SK-N-SH (cell line): ENCODE measurements at regions not wholly inside any gene's neighbourhood (a gene's known extent, or its start where the extent isn't known, plus 50 kb on each side); places are given as distances from the start of the nearest gene placed in this dataset.

Source experiments
- CTCF ChIA-PET: fragments of 300-600, 350-600 bp; formaldehyde crosslinking; extraction: SDS; loops from one replicate; lab custom pipeline; 2021; lab: Yijun Ruan, JAX
- POLR2A ChIA-PET: fragments of 350-600 bp; sonication (Branson Sonifier 250); formaldehyde crosslinking; extraction: SDS; loops from one replicate; lab custom pipeline; 2020; ENCODE audit warnings: antibody characterized with exemption, inconsistent platforms; lab: Yijun Ruan, JAX
- DNase-seq: peaks from one replicate; pipeline ENCODE4 v3.0.0; 2012
- H2AFZ ChIP-seq: fragments of 200-600 bp; sonication (generic); 2 replicates; pipeline ENCODE4 v1.8.1; 2016; ENCODE audit warnings: antibody characterized with exemption, mild to moderate bottlenecking, low read depth
- H3F3A ChIP-seq: fragments of 200-600 bp; sonication (generic); replicated peaks from 2 replicates; pipeline ENCODE3; 2016; ENCODE audit warnings: antibody characterized with exemption, mild to moderate bottlenecking; ENCODE audit not compliant: insufficient read depth
- H3K27ac ChIP-seq, 2 experiments: fragments of 200-500 bp in 1 of 2; fragments of 200-600 bp in 1 of 2; sonication (Bioruptor generic) in 1 of 2; sonication (generic), shearing (Covaris generic) in 1 of 2; 2 replicates each; pipeline versions ENCODE4 v1.5.1 to v1.6.1; 2014 to 2016; ENCODE audit warnings: low read depth in 2 of 2, inconsistent platforms in 1 of 2, low read length in 1 of 2, mild to moderate bottlenecking in 1 of 2, mixed read lengths in 1 of 2
- H3K27me3 ChIP-seq: fragments of 200-600 bp; sonication (generic), shearing (Covaris generic); 2 replicates; pipeline ENCODE4 v1.6.1; 2016; ENCODE audit warnings: mixed run types; ENCODE audit not compliant: insufficient read depth
- H3K36me3 ChIP-seq, 2 experiments: fragments of 200-500 bp in 1 of 2; fragments of 200-600 bp in 1 of 2; sonication (Bioruptor generic) in 1 of 2; sonication (generic) in 1 of 2; replicated peaks in 1 of 2; 2 replicates each; pipeline versions ENCODE3 to v1.5.1; 2014 to 2016; ENCODE audit warnings: low read length in 1 of 2, mild to moderate bottlenecking in 1 of 2; ENCODE audit not compliant: insufficient read depth in 2 of 2, control insufficient read depth in 1 of 2
- H3K4me1 ChIP-seq, 2 experiments: fragments of 200-500 bp in 1 of 2; fragments of 200-600 bp in 1 of 2; sonication (Bioruptor generic) in 1 of 2; sonication (generic), shearing (Covaris generic) in 1 of 2; 2 replicates each; pipeline versions ENCODE4 v1.5.1 to v1.6.1; 2014 to 2016; ENCODE audit warnings: low read depth in 1 of 2, low read length in 1 of 2, mixed run types in 1 of 2; ENCODE audit not compliant: insufficient read depth in 2 of 2, control insufficient read depth in 1 of 2
- H3K4me2 ChIP-seq: fragments of 200-600 bp; sonication (generic), shearing (Covaris generic); 2 replicates; pipeline ENCODE4 v1.6.1; 2017; ENCODE audit warnings: mixed run types
- H3K4me3 ChIP-seq, 2 experiments: fragments of 200-500 bp in 1 of 2; fragments of 200-600 bp in 1 of 2; sonication (Bioruptor generic) in 1 of 2; sonication (generic), shearing (Covaris generic) in 1 of 2; 2 replicates each; pipeline versions ENCODE4 v1.5.1 to v1.8.1; 2014 to 2016; ENCODE audit warnings: low read depth in 2 of 2, inconsistent platforms in 1 of 2, low read length in 1 of 2, mild to moderate bottlenecking in 1 of 2, mixed read lengths in 1 of 2, moderate library complexity in 1 of 2
- H3K79me2 ChIP-seq: fragments of 200-600 bp; sonication (generic); 2 replicates; pipeline ENCODE4 v1.8.1; 2017; ENCODE audit warnings: mild to moderate bottlenecking; ENCODE audit not compliant: insufficient read depth
- H3K9ac ChIP-seq: fragments of 200-600 bp; sonication (generic); 2 replicates; pipeline ENCODE4 v1.6.1; 2017; ENCODE audit warnings: mixed run types
- H3K9me2 ChIP-seq: fragments of 200-600 bp; sonication (generic); 2 replicates; pipeline ENCODE4 v1.6.1; 2017; ENCODE audit warnings: mixed run types
- H3K9me3 ChIP-seq: fragments of 200-600 bp; sonication (generic); 2 replicates; pipeline ENCODE4 v1.6.1; 2017; ENCODE audit warnings: mixed run types, mild to moderate bottlenecking, moderate library complexity
- H4K20me1 ChIP-seq: fragments of 200-600 bp; sonication (generic); 2 replicates; pipeline ENCODE4 v1.6.1; 2017; ENCODE audit warnings: mild to moderate bottlenecking, mixed run types; ENCODE audit not compliant: insufficient read depth
- EP300 ChIP-seq, 2 experiments: IDR thresholded peaks; 2 replicates each; pipeline versions ENCODE4 v1.4.0 to v1.6.1; 2012; ENCODE audit warnings: borderline replicate concordance in 1 of 2, low read depth in 1 of 2, low read length in 1 of 2
- EZH2phosphoT487 ChIP-seq: fragments of 200-600 bp; sonication (generic); IDR thresholded peaks from 2 replicates; pipeline ENCODE4 v1.6.1; 2017; ENCODE audit warnings: low read depth, mixed run types, mild to moderate bottlenecking, antibody characterized with exemption, moderate library complexity, borderline replicate concordance
- FOSL2 ChIP-seq: IDR thresholded peaks from 2 replicates; pipeline ENCODE4 v1.4.0; 2012; ENCODE audit warnings: low read depth, mild to moderate bottlenecking, moderate library complexity, borderline replicate concordance
- FOXJ3 ChIP-seq: sonication (generic); formaldehyde crosslinking; IDR thresholded peaks from 2 replicates; pipeline ENCODE4 v1.5.1; 2020; ENCODE audit warnings: mild to moderate bottlenecking, missing genetic modification reagents
- FOXM1 ChIP-seq: IDR thresholded peaks from 2 replicates; pipeline ENCODE4 v1.4.0; 2012; ENCODE audit warnings: low read depth, mild to moderate bottlenecking
- GATA2 ChIP-seq: sonication (generic); formaldehyde crosslinking; IDR thresholded peaks from 2 replicates; pipeline ENCODE4 v1.5.0; 2020; ENCODE audit warnings: mild to moderate bottlenecking, missing genetic modification reagents
- JUND ChIP-seq: IDR thresholded peaks from 2 replicates; pipeline ENCODE4 v1.4.0; 2012
- MEF2A ChIP-seq: IDR thresholded peaks from 2 replicates; pipeline ENCODE4 v1.4.0; 2012; ENCODE audit warnings: low read depth, borderline replicate concordance
- MXI1 ChIP-seq: IDR thresholded peaks from 2 replicates; pipeline ENCODE4 v1.6.1; 2012; ENCODE audit warnings: mild to moderate bottlenecking, low read depth, low read length, improper control_type of control experiment
- NRF1 ChIP-seq: IDR thresholded peaks from 2 replicates; pipeline ENCODE4 v1.6.1; 2012; ENCODE audit warnings: low read depth, mild to moderate bottlenecking, low read length
- RAD21 ChIP-seq: IDR thresholded peaks from 2 replicates; pipeline ENCODE4 v1.6.1; 2012; ENCODE audit warnings: mild to moderate bottlenecking, low read length
- RCOR1 ChIP-seq: fragments of 150-350 bp; IDR thresholded peaks from 2 replicates; pipeline ENCODE4 v1.6.1; 2017; ENCODE audit warnings: antibody characterized with exemption, low read length
- REST ChIP-seq: IDR thresholded peaks from 2 replicates; pipeline ENCODE4 v1.6.1; 2012; ENCODE audit warnings: mild to moderate bottlenecking, low read depth, low read length, moderate library complexity
- RFX5 ChIP-seq: IDR thresholded peaks from 2 replicates; pipeline ENCODE4 v1.6.1; 2012; ENCODE audit warnings: mild to moderate bottlenecking, improper control_type of control experiment, low read length
- SIN3A ChIP-seq: IDR thresholded peaks from 2 replicates; pipeline ENCODE4 v1.6.1; 2012; ENCODE audit warnings: low read depth, mild to moderate bottlenecking, low read length, moderate library complexity, borderline replicate concordance
- SMC3 ChIP-seq: IDR thresholded peaks from 2 replicates; pipeline ENCODE4 v1.6.1; 2012; ENCODE audit warnings: low read depth, low read length, improper control_type of control experiment
- YY1 ChIP-seq: IDR thresholded peaks from 2 replicates; pipeline ENCODE4 v1.4.0; 2012; ENCODE audit warnings: low read depth, mild to moderate bottlenecking
- WGBS: methylation state at CpG from one replicate; pipeline ENCODE4 v1.1.6; 2017; ENCODE audit warnings: low lambda C conversion rate; 5-methylcytosine and 5-hydroxymethylcytosine counted together
- TF ChIP-seq, protein P1 (sequence below): fragments of 200-600 bp; sonication (generic); IDR thresholded peaks from 2 replicates; pipeline ENCODE4 v1.6.1; 2017; ENCODE audit warnings: antibody characterized with exemption, mild to moderate bottlenecking, moderate library complexity
- TF ChIP-seq, protein P2 (sequence below): IDR thresholded peaks from 2 replicates; pipeline ENCODE4; 2012
- TF ChIP-seq, protein P3 (sequence below): IDR thresholded peaks from 2 replicates; pipeline ENCODE4 v1.4.0; 2012; ENCODE audit warnings: low read depth

DNA sequence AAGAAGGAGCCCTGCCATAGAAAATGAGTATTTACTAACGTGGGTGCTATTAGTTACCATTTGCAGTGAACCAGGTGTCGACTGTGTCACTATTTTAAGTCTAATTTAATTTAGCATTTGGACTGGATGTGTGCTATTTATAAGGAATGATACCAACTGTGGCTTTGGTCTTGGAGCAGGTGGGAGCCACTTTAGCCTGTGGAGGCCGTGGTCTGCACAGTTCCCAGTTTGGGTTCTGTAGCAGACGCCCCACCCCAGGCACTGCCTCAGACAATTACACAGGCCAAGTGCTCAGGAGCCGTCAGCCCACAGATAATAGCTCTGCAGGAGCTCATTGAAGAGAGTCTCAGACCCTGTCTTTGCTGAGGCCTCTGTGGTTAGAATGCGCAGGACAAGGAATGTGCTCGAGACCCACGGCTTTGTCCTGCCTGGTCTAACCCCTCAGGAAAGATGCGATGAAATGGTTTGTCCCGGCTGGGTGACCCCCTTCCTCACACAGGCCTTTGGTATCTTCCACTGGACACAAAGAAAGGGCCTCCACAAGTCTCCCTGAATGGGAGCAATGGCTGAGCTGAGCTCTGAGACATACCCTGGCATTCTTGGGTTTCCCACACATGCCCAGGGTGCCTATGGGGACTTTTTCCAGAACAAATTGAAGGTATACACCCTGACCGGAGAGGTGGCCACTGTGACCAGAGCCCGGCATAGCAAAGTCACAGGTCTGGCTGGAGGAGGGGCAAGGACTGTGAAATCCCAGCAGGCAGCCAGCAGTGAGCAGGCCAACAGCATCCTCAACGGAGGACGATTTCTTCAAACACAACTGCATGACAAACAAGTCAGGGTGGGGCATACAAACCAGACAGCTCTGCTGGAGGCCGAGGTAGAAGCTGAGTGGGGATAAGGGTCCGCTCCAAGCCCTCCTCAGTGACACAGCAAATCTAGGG lies 251.2 kb downstream of the ARHGAP12 start:
- no peak overlapping the region for H2AFZ ChIP-seq

More for the DNA sequence above, 251.2 kb downstream of the ARHGAP12 start:
- Histone ChIP-seq H3K9me3 (no peaks in the 10 kb centered on the region; the same call in 1 of the 2 replicates), H3K4me1 (no peaks in the 10 kb centered on the region; a peak in 1 of 4 replicates), H3F3A (no peaks in the 10 kb centered on the region), H3K27ac (no peak overlapping the region), H3K36me3 (no peaks in the 10 kb centered on the region), H3K9me2 (no peaks in the 10 kb centered on the region), H3K4me2 (no peak overlapping the region), H3K79me2 (no peaks in the 10 kb centered on the region), H3K27me3 (no peaks in the 10 kb centered on the region), H4K20me1 (no peaks in the 10 kb centered on the region), H3K4me3 (no peak overlapping the region), H3K9ac (no peak overlapping the region)
- 60% methylated on average over 6 of the region's 16 CpGs for WGBS
- POLR2A ChIA-PET, result no interaction called here
- DNase-seq, result no peak
- CTCF ChIA-PET, result interaction anchor here (0.6 to 1.1 kb wide), 2 partner anchors 15 to 203 kb away, joined by 3 read pairs; no protein-coding TSS in a partner anchor
- TF ChIP-seq JUND (no peak), GATA2 (no peak), NRF1 (no peak), FOXM1 (no peak), MXI1 (no peak), EP300 (IDR thresholded peaks at IDR 0.05; ENCODE audit: borderline replicate concordance in 1 of 2, low read depth in 1 of 2, low read length in 1 of 2) (no peak), SIN3A (no peak), YY1 (no peak), RFX5 (no peak), FOSL2 (no peak), REST (no peak), EZH2phosphoT487 (no peak), SMC3 (no peak), RAD21 (no peak), FOXJ3 (CRISPR knock-in tag) (no peak), MEF2A (no peak), RCOR1 (no peak)
- TF ChIP-seq, protein P1, sequence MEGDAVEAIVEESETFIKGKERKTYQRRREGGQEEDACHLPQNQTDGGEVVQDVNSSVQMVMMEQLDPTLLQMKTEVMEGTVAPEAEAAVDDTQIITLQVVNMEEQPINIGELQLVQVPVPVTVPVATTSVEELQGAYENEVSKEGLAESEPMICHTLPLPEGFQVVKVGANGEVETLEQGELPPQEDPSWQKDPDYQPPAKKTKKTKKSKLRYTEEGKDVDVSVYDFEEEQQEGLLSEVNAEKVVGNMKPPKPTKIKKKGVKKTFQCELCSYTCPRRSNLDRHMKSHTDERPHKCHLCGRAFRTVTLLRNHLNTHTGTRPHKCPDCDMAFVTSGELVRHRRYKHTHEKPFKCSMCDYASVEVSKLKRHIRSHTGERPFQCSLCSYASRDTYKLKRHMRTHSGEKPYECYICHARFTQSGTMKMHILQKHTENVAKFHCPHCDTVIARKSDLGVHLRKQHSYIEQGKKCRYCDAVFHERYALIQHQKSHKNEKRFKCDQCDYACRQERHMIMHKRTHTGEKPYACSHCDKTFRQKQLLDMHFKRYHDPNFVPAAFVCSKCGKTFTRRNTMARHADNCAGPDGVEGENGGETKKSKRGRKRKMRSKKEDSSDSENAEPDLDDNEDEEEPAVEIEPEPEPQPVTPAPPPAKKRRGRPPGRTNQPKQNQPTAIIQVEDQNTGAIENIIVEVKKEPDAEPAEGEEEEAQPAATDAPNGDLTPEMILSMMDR, result no peak
- TF ChIP-seq, protein P2, sequence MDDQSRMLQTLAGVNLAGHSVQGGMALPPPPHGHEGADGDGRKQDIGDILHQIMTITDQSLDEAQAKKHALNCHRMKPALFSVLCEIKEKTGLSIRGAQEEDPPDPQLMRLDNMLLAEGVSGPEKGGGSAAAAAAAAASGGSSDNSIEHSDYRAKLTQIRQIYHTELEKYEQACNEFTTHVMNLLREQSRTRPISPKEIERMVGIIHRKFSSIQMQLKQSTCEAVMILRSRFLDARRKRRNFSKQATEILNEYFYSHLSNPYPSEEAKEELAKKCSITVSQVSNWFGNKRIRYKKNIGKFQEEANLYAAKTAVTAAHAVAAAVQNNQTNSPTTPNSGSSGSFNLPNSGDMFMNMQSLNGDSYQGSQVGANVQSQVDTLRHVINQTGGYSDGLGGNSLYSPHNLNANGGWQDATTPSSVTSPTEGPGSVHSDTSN, result no peak
- TF ChIP-seq, protein P3, sequence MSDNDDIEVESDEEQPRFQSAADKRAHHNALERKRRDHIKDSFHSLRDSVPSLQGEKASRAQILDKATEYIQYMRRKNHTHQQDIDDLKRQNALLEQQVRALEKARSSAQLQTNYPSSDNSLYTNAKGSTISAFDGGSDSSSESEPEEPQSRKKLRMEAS, result no peak
